Neuronal stem cell (in vitro differentiated cells): ENCODE measurements at regions not wholly inside any gene's neighbourhood (a gene's known extent, or its start where the extent isn't known, plus 50 kb on each side); places are given as distances from the start of the nearest gene placed in this dataset.

ENCODE experiments used
- DNase-seq: peaks from one replicate; pipeline ENCODE4 v3.0.0-alpha.2; 2013; ENCODE audit warnings: low spot score
- H2AFZ ChIP-seq: one replicate; pipeline ENCODE4 v1.6.1; 2013; ENCODE audit warnings: mild to moderate bottlenecking, low read length, inconsistent platforms
- H2AK5ac ChIP-seq: 2 replicates; pipeline ENCODE4 v1.6.1; 2013; ENCODE audit warnings: low read depth, mild to moderate bottlenecking, inconsistent platforms, low read length, moderate library complexity, mixed read lengths
- H2BK120ac ChIP-seq: 2 replicates; pipeline ENCODE4 v1.6.1; 2013; ENCODE audit warnings: low read depth, mild to moderate bottlenecking, inconsistent platforms, low read length, moderate library complexity, mixed read lengths
- H2BK12ac ChIP-seq: one replicate; pipeline ENCODE4 v1.6.1; 2013; ENCODE audit warnings: low read length, inconsistent platforms
- H2BK15ac ChIP-seq: 2 replicates; pipeline ENCODE4 v1.6.1; 2013; ENCODE audit warnings: mild to moderate bottlenecking, low read length, inconsistent platforms, mixed read lengths
- H2BK5ac ChIP-seq: one replicate; pipeline ENCODE4 v1.6.1; 2013; ENCODE audit warnings: inconsistent platforms, mild to moderate bottlenecking, low read length, moderate library complexity
- H3K14ac ChIP-seq: one replicate; pipeline ENCODE4 v1.6.1; 2013; ENCODE audit warnings: low read length, inconsistent platforms
- H3K18ac ChIP-seq: 2 replicates; pipeline ENCODE4 v1.6.1; 2013; ENCODE audit warnings: low read length, inconsistent platforms
- H3K23ac ChIP-seq: 2 replicates; pipeline ENCODE4 v1.6.1; 2013; ENCODE audit warnings: low read depth, mild to moderate bottlenecking, mixed read lengths, low read length, inconsistent platforms; ENCODE audit not compliant: poor library complexity
- H3K27ac ChIP-seq: replicated peaks from 3 replicates; pipeline ENCODE4 v1.5.1; 2013; ENCODE audit warnings: low read length, inconsistent platforms
- H3K27me3 ChIP-seq, 3 experiments: 2 replicates each; pipeline ENCODE4 v1.6.1; 2013; ENCODE audit warnings: low read length in 3 of 3, mild to moderate bottlenecking in 2 of 3, inconsistent platforms in 1 of 3, low read depth in 1 of 3, mixed read lengths in 1 of 3, moderate library complexity in 1 of 3; ENCODE audit not compliant: control insufficient read depth in 3 of 3, insufficient read depth in 3 of 3
- H3K36me3 ChIP-seq, 2 donors: replicated peaks in 1 of 2; 2 replicates each; pipeline ENCODE4 v1.6.1; 2013; ENCODE audit warnings: low read length in 2 of 2; ENCODE audit not compliant: control insufficient read depth in 2 of 2, insufficient read depth in 2 of 2
- H3K4ac ChIP-seq: 2 replicates; pipeline ENCODE4 v1.6.1; 2013; ENCODE audit warnings: inconsistent platforms, mild to moderate bottlenecking, low read length, moderate library complexity
- H3K4me1 ChIP-seq, 2 donors: 1 replicate in 1 of 2; 2 replicates in 1 of 2; pipeline ENCODE4 v1.6.1; 2013; ENCODE audit warnings: low read length in 2 of 2, low read depth in 1 of 2; ENCODE audit not compliant: control insufficient read depth in 2 of 2, insufficient read depth in 1 of 2
- H3K4me2 ChIP-seq: one replicate; pipeline ENCODE4 v1.6.1; 2013; ENCODE audit warnings: mild to moderate bottlenecking, low read length, inconsistent platforms; ENCODE audit not compliant: insufficient read depth, poor library complexity, severe bottlenecking
- H3K4me3 ChIP-seq, 2 donors: 2 replicates each; pipeline ENCODE4 v1.5.1; 2013; ENCODE audit warnings: low read length in 2 of 2, mild to moderate bottlenecking in 2 of 2, inconsistent platforms in 1 of 2, moderate library complexity in 1 of 2
- H3K79me1 ChIP-seq: one replicate; pipeline ENCODE4 v1.6.1; 2013; ENCODE audit warnings: low read depth, mild to moderate bottlenecking, inconsistent platforms, low read length, moderate library complexity
- H3K9ac ChIP-seq: one replicate; pipeline ENCODE4 v1.6.1; 2013; ENCODE audit warnings: mild to moderate bottlenecking, low read depth, low read length, inconsistent platforms; ENCODE audit not compliant: poor library complexity
- H3K9me3 ChIP-seq, 2 donors: replicated peaks in 1 of 2; 2 replicates each; pipeline versions ENCODE3 to v1.6.1; 2013; ENCODE audit warnings: low read length in 2 of 2, mild to moderate bottlenecking in 2 of 2, inconsistent platforms in 1 of 2, low read depth in 1 of 2, mixed read lengths in 1 of 2, moderate library complexity in 1 of 2; ENCODE audit not compliant: control insufficient read depth in 2 of 2, insufficient read depth in 1 of 2
- H4K8ac ChIP-seq: one replicate; pipeline ENCODE4 v1.6.1; 2013; ENCODE audit warnings: low read depth, mild to moderate bottlenecking, inconsistent platforms, low read length, moderate library complexity
- H4K91ac ChIP-seq: one replicate; pipeline ENCODE4 v1.6.1; 2013; ENCODE audit warnings: low read length, low read depth, mild to moderate bottlenecking, inconsistent platforms; ENCODE audit not compliant: poor library complexity
- WGBS, 2 donors: extraction: QIAGEN DNeasy Blood & Tissue Kit; methylation state at CpG; one replicate each; pipeline ENCODE4 v1.1.7; 2013; ENCODE audit warnings: missing lambda C conversion rate in 2 of 2, mixed read lengths in 1 of 2; ENCODE audit not compliant: insufficient read length in 2 of 2, insufficient replicate concordance in 1 of 2; ENCODE audit errors: extremely low coverage in 2 of 2; 5-methylcytosine and 5-hydroxymethylcytosine counted together

DNA sequence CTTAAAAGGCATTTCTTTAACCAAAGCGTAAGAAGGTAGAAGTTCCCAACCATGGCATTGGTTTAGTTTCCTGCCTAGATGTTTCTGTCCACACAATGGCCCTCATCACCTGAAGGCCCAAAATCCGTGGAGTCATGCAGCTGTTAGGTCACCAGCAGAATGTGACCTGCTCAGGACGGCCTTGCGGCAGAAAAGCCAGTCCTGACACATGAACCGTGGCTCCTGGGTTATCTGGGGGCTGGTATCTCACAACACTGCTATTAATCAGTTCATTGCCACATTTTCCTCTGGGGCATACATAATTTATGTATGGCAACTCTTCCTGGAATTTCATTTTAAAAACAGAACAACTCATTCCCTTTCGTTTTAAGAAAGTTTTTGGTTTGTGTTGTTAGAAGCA lies 278.4 kb downstream of the ATPSCKMT start:
- Histone ChIP-seq H2AFZ (no peak overlapping the region), H3K4me3 (no peak overlapping the region), H3K36me3 (no peaks in the 10 kb centered on the region), H3K14ac (no peak overlapping the region), H3K4me1 (no peaks in the 10 kb centered on the region), H3K23ac (no peak overlapping the region), H3K9ac (no peak overlapping the region), H3K4me2 (no peak overlapping the region), H2BK5ac (no peak overlapping the region), H2AK5ac (no peak overlapping the region), H3K4ac (no peak overlapping the region), H2BK12ac (no peak overlapping the region), H3K9me3 (no peaks in the 10 kb centered on the region), H3K18ac (no peak overlapping the region), H3K79me1 (no peaks in the 10 kb centered on the region), H3K27ac (no peak overlapping the region), H2BK120ac (no peak overlapping the region), H4K8ac (no peak overlapping the region), H3K27me3 (no peaks in the 10 kb centered on the region), H4K91ac (no peak overlapping the region), H2BK15ac (no peak overlapping the region)
- DNase-seq, result no peak
- WGBS, 2 donors, result no CpG with 5 or more reads among the region's 6 CpGs

DNA sequence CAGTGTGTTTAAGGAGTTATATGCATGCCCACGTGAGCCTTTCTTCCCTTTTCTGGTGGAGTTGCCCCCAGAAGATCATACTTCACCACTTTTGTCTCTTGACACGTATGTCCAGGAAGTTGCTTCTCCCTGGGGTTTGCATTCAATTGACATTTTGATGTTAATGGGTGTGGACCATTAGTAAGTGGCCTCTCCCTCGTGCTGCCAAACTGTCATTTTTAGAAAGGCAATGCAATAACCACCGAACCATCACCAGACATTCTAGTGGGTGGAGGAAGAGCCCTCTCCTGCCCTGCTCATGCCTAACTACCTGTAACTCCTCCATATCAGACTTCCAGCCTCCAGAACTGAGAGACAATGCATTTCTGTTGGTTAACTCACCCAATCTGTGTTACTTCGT lies 290.8 kb downstream of the ATPSCKMT start:
- no peak overlapping the region for H3K9ac ChIP-seq
- H3K27ac ChIP-seq, result no peak overlapping the region
- no peak for DNase-seq
- H3K4me1 ChIP-seq, result no peaks in the 10 kb centered on the region
- H3K18ac ChIP-seq, result no peak overlapping the region
- no peak overlapping the region for H3K4me3 ChIP-seq
- no peak overlapping the region for H3K14ac ChIP-seq
- WGBS, 2 donors, result no CpG with 5 or more reads among the region's 5 CpGs
- no peaks in the 10 kb centered on the region for H3K9me3 ChIP-seq
- H3K4me2 ChIP-seq, result no peak overlapping the region
- H2AK5ac ChIP-seq, result no peak overlapping the region
- H2BK12ac ChIP-seq, result no peak overlapping the region
- no peak overlapping the region for H3K23ac ChIP-seq
- no peak overlapping the region for H2BK5ac ChIP-seq
- H3K79me1 ChIP-seq, result no peaks in the 10 kb centered on the region
- no peaks in the 10 kb centered on the region for H3K36me3 ChIP-seq
- no peak overlapping the region for H2AFZ ChIP-seq
- no peak overlapping the region for H4K91ac ChIP-seq
- H3K27me3 ChIP-seq, result no peaks in the 10 kb centered on the region
- no peak overlapping the region for H2BK15ac ChIP-seq
- H2BK120ac ChIP-seq, result no peak overlapping the region
- no peak overlapping the region for H3K4ac ChIP-seq
- no peak overlapping the region for H4K8ac ChIP-seq

DNA sequence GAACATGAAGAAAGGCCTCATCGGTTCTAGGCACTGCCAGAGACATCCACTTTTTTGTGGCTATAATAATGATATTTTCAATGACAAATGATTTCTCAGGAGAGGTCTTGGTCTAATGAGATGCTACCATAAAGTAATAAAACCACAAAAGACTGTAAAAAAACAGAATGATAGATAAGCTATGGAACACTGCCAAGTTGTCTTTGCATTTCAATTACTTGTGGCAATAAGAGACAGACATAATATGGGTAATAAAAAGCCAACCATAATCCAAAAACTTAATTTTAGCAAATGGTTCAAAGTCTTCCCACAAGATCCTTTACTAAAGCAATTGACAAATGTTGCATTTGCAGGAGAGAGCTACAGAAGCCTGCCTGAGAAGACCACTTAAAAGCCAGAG lies 292.5 kb downstream of the ATPSCKMT start:
- H3K9me3 ChIP-seq, result no peaks in the 10 kb centered on the region
- no peak overlapping the region for H3K27ac ChIP-seq
- no peak overlapping the region for H3K9ac ChIP-seq
- H3K36me3 ChIP-seq, result no peaks in the 10 kb centered on the region
- no peak overlapping the region for H3K14ac ChIP-seq
- no peak overlapping the region for H2BK12ac ChIP-seq
- H2BK5ac ChIP-seq, result no peak overlapping the region
- no peak overlapping the region for H3K4ac ChIP-seq
- no peak overlapping the region for H2BK15ac ChIP-seq
- no peak overlapping the region for H2BK120ac ChIP-seq
- no peaks in the 10 kb centered on the region for H3K79me1 ChIP-seq
- H4K91ac ChIP-seq, result no peak overlapping the region
- no peak overlapping the region for H3K18ac ChIP-seq
- H3K4me1 ChIP-seq, result no peaks in the 10 kb centered on the region
- DNase-seq, result no peak
- WGBS, 2 donors, result no CpG with 5 or more reads among the region's 1 CpG
- no peak overlapping the region for H3K4me3 ChIP-seq
- no peak overlapping the region for H3K23ac ChIP-seq
- H2AFZ ChIP-seq, result no peak overlapping the region
- no peak overlapping the region for H4K8ac ChIP-seq
- H3K27me3 ChIP-seq, result no peaks in the 10 kb centered on the region
- no peak overlapping the region for H3K4me2 ChIP-seq
- H2AK5ac ChIP-seq, result no peak overlapping the region

DNA sequence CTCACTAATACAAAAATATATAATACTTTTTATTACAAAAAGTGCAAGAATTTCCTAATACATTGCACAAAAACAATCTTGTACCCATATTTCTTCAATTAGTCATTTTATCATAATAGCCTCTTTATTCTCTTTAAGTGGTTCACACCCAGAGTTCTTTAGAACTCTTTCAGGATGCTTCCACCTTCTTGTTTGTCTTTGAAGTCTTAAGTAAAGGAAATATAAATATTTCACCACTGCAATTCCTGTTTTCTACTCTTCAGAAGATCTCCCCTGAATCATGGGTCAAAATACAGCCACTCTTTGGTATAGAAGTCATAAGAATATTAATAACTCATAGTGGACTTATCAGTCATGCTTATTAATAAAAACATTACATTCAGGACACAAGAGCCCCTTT lies 293.0 kb downstream of the ATPSCKMT start:
- Histone ChIP-seq H3K4me1 (no peaks in the 10 kb centered on the region), H3K27ac (no peak overlapping the region), H3K9ac (no peak overlapping the region), H3K4me2 (no peak overlapping the region), H2BK5ac (no peak overlapping the region), H4K91ac (no peak overlapping the region), H2BK15ac (no peak overlapping the region), H3K18ac (no peak overlapping the region), H2AFZ (no peak overlapping the region), H2BK12ac (no peak overlapping the region), H3K36me3 (no peaks in the 10 kb centered on the region), H3K27me3 (no peaks in the 10 kb centered on the region), H3K14ac (no peak overlapping the region), H3K9me3 (no peaks in the 10 kb centered on the region), H2AK5ac (no peak overlapping the region), H4K8ac (no peak overlapping the region), H3K4ac (no peak overlapping the region), H3K4me3 (no peak overlapping the region), H3K79me1 (no peaks in the 10 kb centered on the region), H3K23ac (no peak overlapping the region), H2BK120ac (no peak overlapping the region)
- no peak for DNase-seq
